GM18507 (cell line): ENCODE measurements at regions not wholly inside any gene's neighbourhood (a gene's known extent, or its start where the extent isn't known, plus 50 kb on each side); places are given as distances from the start of the nearest gene placed in this dataset.

Experiments used
- DNase-seq: peaks from one replicate; pipeline ENCODE4 v3.0.0; 2011; ENCODE audit warnings: low read depth; ENCODE audit not compliant: insufficient read length; ENCODE audit errors: extremely low spot score
- FAIRE-seq: peaks from 2 replicates; lab custom pipeline; 2011; peaks lifted over from hg19 to GRCh38; lab: Jason Lieb, UNC

- DNase-seq: no peak
- no peak for FAIRE-seq
These were observed 235.2 kb upstream of the PMEPA1 start for GRCh38 chr20:57944988-57945387.

GRCh38 chr20:57943950-57944349 lies 234.1 kb upstream of the PMEPA1 start:
- no peak for DNase-seq
- FAIRE-seq: no peak

GRCh38 chr20:57943291-57943690 lies 233.5 kb upstream of the PMEPA1 start:
- no peak for FAIRE-seq

GRCh38 chr20:57941604-57942381 lies 232.0 kb upstream of the PMEPA1 start:
- FAIRE-seq (no peak), DNase-seq (no peak)

More at GRCh38 chr20:57943291-57943690, 233.5 kb upstream of the PMEPA1 start:
- DNase-seq: no peak

- no peak for FAIRE-seq
- DNase-seq: no peak
These were observed 231.2 kb upstream of the PMEPA1 start for GRCh38 chr20:57940868-57941522.

GRCh38 chr20:57940376-57940775 lies 230.6 kb upstream of the PMEPA1 start:
- FAIRE-seq (no peak), DNase-seq (no peak)

GRCh38 chr20:57939499-57939898 lies 229.7 kb upstream of the PMEPA1 start:
- FAIRE-seq (no peak), DNase-seq (no peak)

GRCh38 chr20:57938158-57939108 lies 228.6 kb upstream of the PMEPA1 start:
- DNase-seq (no peak), FAIRE-seq (no peak)

GRCh38 chr20:57936636-57937385 lies 227.0 kb upstream of the PMEPA1 start:
- FAIRE-seq (no peak), DNase-seq (no peak)

- FAIRE-seq: no peak
These were observed 225.1 kb upstream of the PMEPA1 start for GRCh38 chr20:57934913-57935312.

GRCh38 chr20:57934007-57934805 lies 224.4 kb upstream of the PMEPA1 start:
- FAIRE-seq (no peak), DNase-seq (no peak)

More at GRCh38 chr20:57934913-57935312, 225.1 kb upstream of the PMEPA1 start:
- DNase-seq: no peak

- FAIRE-seq (no peak), DNase-seq (no peak)
These were observed 222.5 kb upstream of the PMEPA1 start for GRCh38 chr20:57932227-57932864.

- no peak for DNase-seq
- no peak for FAIRE-seq
These were observed 220.5 kb upstream of the PMEPA1 start for GRCh38 chr20:57930351-57930750.

GRCh38 chr20:57928181-57928967 lies 218.6 kb upstream of the PMEPA1 start:
- FAIRE-seq (no peak), DNase-seq (no peak)

GRCh38 chr20:57927376-57927775 lies 217.6 kb upstream of the PMEPA1 start:
- DNase-seq (no peak), FAIRE-seq (no peak)

GRCh38 chr20:57922706-57923105 lies 212.9 kb upstream of the PMEPA1 start:
- DNase-seq (no peak), FAIRE-seq (no peak)

GRCh38 chr20:57922083-57922482 lies 212.3 kb upstream of the PMEPA1 start:
- DNase-seq (no peak), FAIRE-seq (no peak)
